PC-3 (cell line): ENCODE measurements at regions not wholly inside any gene's neighbourhood (a gene's known extent, or its start where the extent isn't known, plus 50 kb on each side); places are given as distances from the start of the nearest gene placed in this dataset.

Source experiments
- EZH2 ChIP-seq: fragments of 300-600 bp; sonication (generic); IDR thresholded peaks from one replicate; pipeline ENCODE4 v1.6.1; 2017; ENCODE audit warnings: antibody characterized with exemption, mild to moderate bottlenecking, low read length; ENCODE audit not compliant: unreplicated experiment
- TF ChIP-seq, protein P1 (sequence below): fragments of 300-600 bp; sonication (generic); conservative IDR thresholded peaks from 2 replicates; pipeline ENCODE4 v1.5.1; 2017; ENCODE audit warnings: antibody characterized with exemption, low read depth, mild to moderate bottlenecking, low read length

DNA sequence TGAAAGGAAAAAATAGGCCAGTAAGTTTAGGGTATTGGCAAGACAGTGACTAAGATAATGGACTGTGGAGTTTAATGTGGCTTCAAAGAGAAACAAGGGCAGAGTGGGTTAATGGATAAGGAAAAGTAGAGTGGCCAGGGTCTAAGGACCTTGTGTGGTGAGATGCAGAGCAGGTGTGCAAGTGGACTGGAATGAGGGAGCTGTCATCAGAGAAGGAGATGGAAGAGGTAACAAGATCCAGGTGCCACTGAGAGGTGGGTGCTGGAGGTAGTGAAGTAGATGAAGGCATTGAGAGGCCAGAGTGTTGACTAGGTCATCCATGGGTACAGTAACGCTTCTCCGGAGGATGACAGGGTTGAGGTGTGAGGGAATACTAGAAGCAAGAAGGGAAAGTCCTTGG, 136.1 kb downstream of the QRSL1 start:
- TF ChIP-seq, protein P1, sequence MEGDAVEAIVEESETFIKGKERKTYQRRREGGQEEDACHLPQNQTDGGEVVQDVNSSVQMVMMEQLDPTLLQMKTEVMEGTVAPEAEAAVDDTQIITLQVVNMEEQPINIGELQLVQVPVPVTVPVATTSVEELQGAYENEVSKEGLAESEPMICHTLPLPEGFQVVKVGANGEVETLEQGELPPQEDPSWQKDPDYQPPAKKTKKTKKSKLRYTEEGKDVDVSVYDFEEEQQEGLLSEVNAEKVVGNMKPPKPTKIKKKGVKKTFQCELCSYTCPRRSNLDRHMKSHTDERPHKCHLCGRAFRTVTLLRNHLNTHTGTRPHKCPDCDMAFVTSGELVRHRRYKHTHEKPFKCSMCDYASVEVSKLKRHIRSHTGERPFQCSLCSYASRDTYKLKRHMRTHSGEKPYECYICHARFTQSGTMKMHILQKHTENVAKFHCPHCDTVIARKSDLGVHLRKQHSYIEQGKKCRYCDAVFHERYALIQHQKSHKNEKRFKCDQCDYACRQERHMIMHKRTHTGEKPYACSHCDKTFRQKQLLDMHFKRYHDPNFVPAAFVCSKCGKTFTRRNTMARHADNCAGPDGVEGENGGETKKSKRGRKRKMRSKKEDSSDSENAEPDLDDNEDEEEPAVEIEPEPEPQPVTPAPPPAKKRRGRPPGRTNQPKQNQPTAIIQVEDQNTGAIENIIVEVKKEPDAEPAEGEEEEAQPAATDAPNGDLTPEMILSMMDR, result no peak
- no peak for TF ChIP-seq EZH2
